Peyer's patch (tissue), 4 donors: ENCODE measurements at regions not wholly inside any gene's neighbourhood (a gene's known extent, or its start where the extent isn't known, plus 50 kb on each side); places are given as distances from the start of the nearest gene placed in this dataset.

Experiments
- DNase-seq, 3 donors: peaks; one replicate each; pipeline ENCODE4 v3.0.0-alpha.2; 2017 to 2019
- H3K27ac ChIP-seq, 4 donors: fragments of 200-600 bp; sonication (generic); one replicate each; pipeline ENCODE4 v1.5.1; 2016 to 2019
- H3K27me3 ChIP-seq, 2 donors: fragments of 200-600 bp; sonication (generic); one replicate each; pipeline ENCODE4 v1.5.1; 2019
- H3K36me3 ChIP-seq, 3 donors: fragments of 200-600 bp; sonication (generic); one replicate each; pipeline ENCODE4 v1.5.1; 2016 to 2019
- H3K4me1 ChIP-seq, 4 donors: fragments of 200-600 bp; sonication (generic); one replicate each; pipeline ENCODE4 v1.5.1; 2016 to 2019
- H3K4me3 ChIP-seq, 4 donors: fragments of 200-600 bp; sonication (generic); 1 replicate in 3 of 4; 2 replicates in 1 of 4; pipeline ENCODE4 v1.5.1; 2016 to 2019; ENCODE audit warnings: mild to moderate bottlenecking in 1 of 4
- H3K9me3 ChIP-seq, 4 donors: fragments of 200-600 bp; sonication (generic); one replicate each; pipeline ENCODE4 v1.5.1; 2016 to 2019; ENCODE audit warnings: mild to moderate bottlenecking in 1 of 4
- CTCF ChIP-seq, 6 experiments: fragments of 450-650 bp in 4 of 6; fragments of 200-600 bp in 2 of 6; sonication (generic) in 1 of 6; IDR thresholded peaks; one replicate each; pipeline ENCODE4 v1.5.1; 2017 to 2019; ENCODE audit warnings: antibody characterized with exemption in 6 of 6, mild to moderate bottlenecking in 3 of 6, moderate library complexity in 1 of 6
- POLR2A ChIP-seq, 2 donors: fragments of 450-650 bp; IDR thresholded peaks; one replicate each; pipeline ENCODE4 v1.5.1; 2017; ENCODE audit warnings: antibody characterized with exemption in 2 of 2, mild to moderate bottlenecking in 2 of 2, moderate library complexity in 2 of 2

- no peak overlapping the region for H3K4me3 ChIP-seq
- DNase-seq, result no peak
- H3K4me1 ChIP-seq, result no peaks in the 10 kb centered on the region
Observed at GRCh38 chr4:111115881-111116280, 493.0 kb upstream of the PITX2 start.

GRCh38 chr4:111120191-111120590, 497.3 kb upstream of the PITX2 start:
- H3K27ac ChIP-seq, result no peak overlapping the region
- H3K4me1 ChIP-seq, result no peaks in the 10 kb centered on the region
- no peak for DNase-seq
- no peak for TF ChIP-seq POLR2A (IDR thresholded peaks at IDR 0.05)
- TF ChIP-seq CTCF (IDR thresholded peaks at IDR 0.05), result no peak
- no peak overlapping the region for H3K4me3 ChIP-seq
- H3K36me3 ChIP-seq, result no peaks in the 10 kb centered on the region
- H3K9me3 ChIP-seq, result no peaks in the 10 kb centered on the region
- H3K27me3 ChIP-seq, result no peaks in the 10 kb centered on the region

More at GRCh38 chr4:111115881-111116280, 493.0 kb upstream of the PITX2 start:
- TF ChIP-seq POLR2A (IDR thresholded peaks at IDR 0.05) (no peak), CTCF (IDR thresholded peaks at IDR 0.05) (no peak)
- no peak overlapping the region for H3K27ac ChIP-seq
- no peaks in the 10 kb centered on the region for H3K9me3 ChIP-seq
- H3K36me3 ChIP-seq, result no peaks in the 10 kb centered on the region
- no peaks in the 10 kb centered on the region for H3K27me3 ChIP-seq

GRCh38 chr4:111126340-111126739, 503.5 kb upstream of the PITX2 start:
- TF ChIP-seq POLR2A (IDR thresholded peaks at IDR 0.05) (no peak), CTCF (IDR thresholded peaks at IDR 0.05) (no peak)
- no peaks in the 10 kb centered on the region for H3K36me3 ChIP-seq
- H3K27ac ChIP-seq, result no peak overlapping the region
- H3K27me3 ChIP-seq, result no peaks in the 10 kb centered on the region
- H3K4me1 ChIP-seq, result no peaks in the 10 kb centered on the region
- H3K4me3 ChIP-seq, result no peak overlapping the region
- H3K9me3 ChIP-seq, result no peaks in the 10 kb centered on the region
- no peak for DNase-seq

DNA sequence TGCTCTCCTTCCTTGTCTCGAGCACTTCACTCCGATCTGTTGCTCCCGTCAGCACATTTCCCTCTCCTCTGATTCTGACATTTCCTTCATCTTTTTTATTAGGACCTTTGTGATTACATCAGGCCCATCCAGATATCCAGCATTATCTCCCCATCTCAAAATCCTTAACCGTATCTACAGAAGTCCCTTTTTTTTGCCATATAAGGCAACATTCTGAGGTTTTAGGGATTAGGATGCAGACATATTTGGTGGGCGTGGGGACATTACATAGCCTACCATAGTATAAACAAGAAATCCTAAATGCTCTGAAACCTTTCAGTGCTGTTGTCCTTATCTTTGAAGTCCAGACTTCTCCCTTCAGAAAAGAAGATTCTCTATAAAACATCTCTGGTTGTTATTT, 505.0 kb upstream of the PITX2 start:
- Histone ChIP-seq H3K9me3 (no peaks in the 10 kb centered on the region), H3K27me3 (no peaks in the 10 kb centered on the region), H3K27ac (no peak overlapping the region), H3K4me1 (no peaks in the 10 kb centered on the region), H3K36me3 (no peaks in the 10 kb centered on the region), H3K4me3 (no peak overlapping the region)
- TF ChIP-seq CTCF (IDR thresholded peaks at IDR 0.05) (no peak), POLR2A (IDR thresholded peaks at IDR 0.05) (no peak)
- DNase-seq, result no peak

- TF ChIP-seq POLR2A (IDR thresholded peaks at IDR 0.05) (no peak), CTCF (IDR thresholded peaks at IDR 0.05) (no peak)
- Histone ChIP-seq H3K9me3 (no peaks in the 10 kb centered on the region), H3K4me3 (no peak overlapping the region), H3K27me3 (no peaks in the 10 kb centered on the region), H3K27ac (no peak overlapping the region), H3K36me3 (no peaks in the 10 kb centered on the region), H3K4me1 (no peaks in the 10 kb centered on the region)
- DNase-seq, result no peak
Observed at GRCh38 chr4:111128327-111128726, 505.4 kb upstream of the PITX2 start.

GRCh38 chr4:111136438-111136837, 513.6 kb upstream of the PITX2 start:
- DNase-seq, result no peak
- Histone ChIP-seq H3K4me1 (no peaks in the 10 kb centered on the region), H3K27me3 (no peaks in the 10 kb centered on the region), H3K36me3 (no peaks in the 10 kb centered on the region), H3K9me3 (peaks cover 0 to 4% (median 0%) of the 10 kb centered on the region in 4 donors), H3K27ac (no peak overlapping the region), H3K4me3 (no peak overlapping the region)
- TF ChIP-seq POLR2A (IDR thresholded peaks at IDR 0.05) (no peak), CTCF (IDR thresholded peaks at IDR 0.05) (no peak)
